ENCODE measurements at regions not wholly inside any gene's neighbourhood (a gene's known extent, or its start where the extent isn't known, plus 50 kb on each side); places are given as distances from the start of the nearest gene placed in this dataset.

GRCh38 chr5:93057311-93057710 is 523.7 kb downstream of the NR2F1-AS1 start:
- no peak overlapping the region for H3K4me3 Mint-ChIP-seq
- H3K27ac Mint-ChIP-seq: no peak overlapping the region
- H3K27me3 Mint-ChIP-seq: no peaks in the 10 kb centered on the region
- ATAC-seq (no peak), DNase-seq (no peak)
- TF ChIP-seq, protein P1, sequence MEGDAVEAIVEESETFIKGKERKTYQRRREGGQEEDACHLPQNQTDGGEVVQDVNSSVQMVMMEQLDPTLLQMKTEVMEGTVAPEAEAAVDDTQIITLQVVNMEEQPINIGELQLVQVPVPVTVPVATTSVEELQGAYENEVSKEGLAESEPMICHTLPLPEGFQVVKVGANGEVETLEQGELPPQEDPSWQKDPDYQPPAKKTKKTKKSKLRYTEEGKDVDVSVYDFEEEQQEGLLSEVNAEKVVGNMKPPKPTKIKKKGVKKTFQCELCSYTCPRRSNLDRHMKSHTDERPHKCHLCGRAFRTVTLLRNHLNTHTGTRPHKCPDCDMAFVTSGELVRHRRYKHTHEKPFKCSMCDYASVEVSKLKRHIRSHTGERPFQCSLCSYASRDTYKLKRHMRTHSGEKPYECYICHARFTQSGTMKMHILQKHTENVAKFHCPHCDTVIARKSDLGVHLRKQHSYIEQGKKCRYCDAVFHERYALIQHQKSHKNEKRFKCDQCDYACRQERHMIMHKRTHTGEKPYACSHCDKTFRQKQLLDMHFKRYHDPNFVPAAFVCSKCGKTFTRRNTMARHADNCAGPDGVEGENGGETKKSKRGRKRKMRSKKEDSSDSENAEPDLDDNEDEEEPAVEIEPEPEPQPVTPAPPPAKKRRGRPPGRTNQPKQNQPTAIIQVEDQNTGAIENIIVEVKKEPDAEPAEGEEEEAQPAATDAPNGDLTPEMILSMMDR (IDR thresholded peaks at IDR 0.05): no peak
- intact Hi-C loops (cut with micrococcal nuclease): no loop called here
- H3K4me1 Mint-ChIP-seq (ENCODE audit: low read depth): no peaks in the 10 kb centered on the region
- ChIA-PET CTCF (no interaction called here), POLR2A (no interaction called here)
- no peaks in the 10 kb centered on the region for H3K36me3 Mint-ChIP-seq (ENCODE audit: low read depth)
- H3K9me3 Mint-ChIP-seq: peaks cover under 1% of the 10 kb centered on the region

GRCh38 chr5:93055971-93056370 is 525.0 kb downstream of the NR2F1-AS1 start:
- intact Hi-C loops (cut with micrococcal nuclease): no loop called here
- ChIA-PET CTCF (no interaction called here), POLR2A (no interaction called here)
- Mint-ChIP-seq H3K27ac (no peak overlapping the region), H3K4me3 (no peak overlapping the region), H3K36me3 (ENCODE audit: low read depth) (no peaks in the 10 kb centered on the region), H3K27me3 (no peaks in the 10 kb centered on the region), H3K9me3 (no peaks in the 10 kb centered on the region), H3K4me1 (ENCODE audit: low read depth) (no peaks in the 10 kb centered on the region)
- TF ChIP-seq, protein P1 (IDR thresholded peaks at IDR 0.05): no peak
- DNase-seq (no peak), ATAC-seq (no peak)

DNA sequence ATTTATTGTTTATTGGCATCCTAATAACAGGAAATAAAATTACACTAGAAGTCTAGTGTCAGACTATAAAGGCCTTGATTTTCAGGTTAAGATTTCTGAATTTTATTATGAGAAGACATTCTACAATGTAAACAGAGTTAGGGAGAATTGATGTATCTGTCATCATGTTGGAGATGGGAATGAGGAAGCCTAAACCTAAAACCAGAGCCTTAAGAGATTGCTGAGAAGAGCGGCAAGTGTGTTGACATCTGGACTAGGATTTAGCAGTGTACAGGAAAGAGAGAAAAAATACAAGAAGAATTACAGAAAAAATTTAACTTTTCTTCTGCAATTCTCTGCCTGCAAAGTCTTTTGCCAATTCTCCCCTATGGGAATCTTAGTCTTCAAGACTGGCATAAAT is 525.5 kb downstream of the NR2F1-AS1 start:
- DNase-seq (no peak), ATAC-seq (no peak)
- H3K4me3 Mint-ChIP-seq: no peak overlapping the region
- POLR2A ChIA-PET: no interaction called here
- H3K4me1 Mint-ChIP-seq (ENCODE audit: low read depth): no peaks in the 10 kb centered on the region
- H3K36me3 Mint-ChIP-seq (ENCODE audit: low read depth): no peaks in the 10 kb centered on the region
- intact Hi-C loops (cut with micrococcal nuclease): no loop called here
- H3K27me3 Mint-ChIP-seq: no peaks in the 10 kb centered on the region
- TF ChIP-seq, protein P1 (IDR thresholded peaks at IDR 0.05): no peak
- H3K27ac Mint-ChIP-seq: no peak overlapping the region
- CTCF ChIA-PET: no interaction called here
- no peaks in the 10 kb centered on the region for H3K9me3 Mint-ChIP-seq

DNA sequence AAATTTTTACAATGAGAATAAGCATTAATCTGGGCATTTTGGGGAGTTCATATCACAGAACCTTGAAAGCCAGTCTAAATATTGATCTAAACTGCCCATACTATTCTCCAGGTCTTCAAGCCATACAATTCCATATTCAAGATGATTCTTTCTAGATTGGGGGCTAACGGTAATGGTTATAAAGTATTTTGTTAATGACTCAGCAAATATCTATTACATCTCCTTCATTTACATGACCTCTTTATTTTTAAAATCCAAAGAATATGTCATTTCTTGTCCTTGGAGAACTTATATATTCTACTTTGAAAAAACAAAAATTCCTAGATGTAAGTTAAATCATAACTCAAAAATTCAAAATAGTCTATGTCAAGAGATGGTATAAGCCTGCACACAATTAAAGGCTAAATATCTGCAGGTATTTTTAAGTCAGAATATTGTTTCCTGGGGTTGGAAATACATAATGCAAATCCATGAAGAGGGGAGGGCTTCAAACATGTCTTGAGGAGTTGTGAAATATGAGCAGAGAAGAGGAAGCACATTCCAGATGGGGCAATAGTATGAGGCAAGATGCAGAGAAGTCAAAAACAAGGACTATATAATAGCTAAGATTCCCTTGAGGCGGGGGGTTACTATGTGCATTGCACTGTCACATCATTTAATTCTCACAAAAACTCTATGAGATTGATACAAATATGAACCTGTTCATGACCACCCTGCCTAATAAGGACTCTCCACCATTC is 526.4 kb downstream of the NR2F1-AS1 start:
- Mint-ChIP-seq H3K4me3 (no peak overlapping the region), H3K36me3 (ENCODE audit: low read depth) (no peaks in the 10 kb centered on the region), H3K4me1 (ENCODE audit: low read depth) (no peaks in the 10 kb centered on the region), H3K9me3 (no peaks in the 10 kb centered on the region), H3K27me3 (no peaks in the 10 kb centered on the region), H3K27ac (no peak overlapping the region)
- DNase-seq (no peak), ATAC-seq (no peak)
- intact Hi-C loops (cut with micrococcal nuclease): no loop called here
- TF ChIP-seq, protein P1 (IDR thresholded peaks at IDR 0.05): no peak
- POLR2A ChIA-PET: no interaction called here
- CTCF ChIA-PET: no interaction called here

GRCh38 chr5:93053825-93054224 is 527.2 kb downstream of the NR2F1-AS1 start:
- Mint-ChIP-seq H3K27me3 (no peaks in the 10 kb centered on the region), H3K9me3 (no peaks in the 10 kb centered on the region), H3K27ac (no peak overlapping the region), H3K4me1 (ENCODE audit: low read depth) (no peaks in the 10 kb centered on the region), H3K36me3 (ENCODE audit: low read depth) (no peaks in the 10 kb centered on the region), H3K4me3 (no peak overlapping the region)
- ATAC-seq: no peak
- intact Hi-C loops (cut with micrococcal nuclease): no loop called here
- no peak for DNase-seq
- TF ChIP-seq, protein P1 (IDR thresholded peaks at IDR 0.05): no peak
- POLR2A ChIA-PET: no interaction called here
- CTCF ChIA-PET: no interaction called here

Measured in activated CD8-positive, alpha-beta T cell treated with anti-CD3 and anti-CD28 coated beads for 36 hours (primary cell).